Hepatocyte (in vitro differentiated cells): ENCODE measurements at regions not wholly inside any gene's neighbourhood (a gene's known extent, or its start where the extent isn't known, plus 50 kb on each side); places are given as distances from the start of the nearest gene placed in this dataset.

Source experiments
- EZH2 ChIP-seq: fragments of 200-600 bp; sonication (generic); IDR thresholded peaks from 2 replicates; pipeline ENCODE4 v1.6.1; 2016; ENCODE audit warnings: antibody characterized with exemption, mild to moderate bottlenecking, borderline replicate concordance
- EZH2phosphoT487 ChIP-seq: fragments of 200-600 bp; sonication (generic); IDR thresholded peaks from one replicate; pipeline ENCODE4 v1.6.1; 2018; ENCODE audit warnings: antibody characterized with exemption, mild to moderate bottlenecking, low read depth, moderate library complexity; ENCODE audit not compliant: unreplicated experiment, severe bottlenecking
- TF ChIP-seq, protein P1 (sequence below): fragments of 200-600 bp; sonication (generic); IDR thresholded peaks from 2 replicates; pipeline ENCODE4 v1.5.1; 2016; ENCODE audit warnings: antibody characterized with exemption, mild to moderate bottlenecking; ENCODE audit not compliant: poor library complexity

DNA sequence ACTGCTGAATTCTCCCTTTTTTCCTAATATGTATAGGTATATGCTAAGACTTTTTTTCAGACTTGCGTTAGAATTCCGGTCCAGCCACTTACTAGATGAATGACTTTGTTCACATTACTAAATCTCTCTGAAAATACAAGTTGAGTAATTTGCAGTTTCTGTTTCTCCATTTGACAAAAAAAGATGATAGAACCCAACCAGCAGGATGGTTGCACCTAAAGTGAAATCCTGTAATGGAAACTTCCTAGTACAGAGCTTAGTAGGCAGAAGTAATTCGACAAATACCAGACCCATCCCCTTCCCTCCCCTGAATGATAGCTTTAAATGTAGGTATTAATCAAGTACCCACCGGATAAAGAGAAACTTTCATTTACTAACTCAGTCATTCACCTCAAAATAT is 113.6 kb upstream of the RAP1B start:
- TF ChIP-seq, protein P1, sequence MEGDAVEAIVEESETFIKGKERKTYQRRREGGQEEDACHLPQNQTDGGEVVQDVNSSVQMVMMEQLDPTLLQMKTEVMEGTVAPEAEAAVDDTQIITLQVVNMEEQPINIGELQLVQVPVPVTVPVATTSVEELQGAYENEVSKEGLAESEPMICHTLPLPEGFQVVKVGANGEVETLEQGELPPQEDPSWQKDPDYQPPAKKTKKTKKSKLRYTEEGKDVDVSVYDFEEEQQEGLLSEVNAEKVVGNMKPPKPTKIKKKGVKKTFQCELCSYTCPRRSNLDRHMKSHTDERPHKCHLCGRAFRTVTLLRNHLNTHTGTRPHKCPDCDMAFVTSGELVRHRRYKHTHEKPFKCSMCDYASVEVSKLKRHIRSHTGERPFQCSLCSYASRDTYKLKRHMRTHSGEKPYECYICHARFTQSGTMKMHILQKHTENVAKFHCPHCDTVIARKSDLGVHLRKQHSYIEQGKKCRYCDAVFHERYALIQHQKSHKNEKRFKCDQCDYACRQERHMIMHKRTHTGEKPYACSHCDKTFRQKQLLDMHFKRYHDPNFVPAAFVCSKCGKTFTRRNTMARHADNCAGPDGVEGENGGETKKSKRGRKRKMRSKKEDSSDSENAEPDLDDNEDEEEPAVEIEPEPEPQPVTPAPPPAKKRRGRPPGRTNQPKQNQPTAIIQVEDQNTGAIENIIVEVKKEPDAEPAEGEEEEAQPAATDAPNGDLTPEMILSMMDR = no peak
- no peak for TF ChIP-seq EZH2
- TF ChIP-seq EZH2phosphoT487 = no peak
